Amniotic epithelial cell (primary cell): ENCODE measurements at regions not wholly inside any gene's neighbourhood (a gene's known extent, or its start where the extent isn't known, plus 50 kb on each side); places are given as distances from the start of the nearest gene placed in this dataset.
A peak's percentile ranks its signal among the peaks of the same experiment; 100 is the strongest.
"Not testable (repeated sequence)": the region's sequence is repeated elsewhere in the genome, so short reads cannot be mapped to it uniquely, and the experiment has no call there.

ENCODE experiments used
- DNase-seq: peaks from one replicate; pipeline ENCODE4 v3.0.0-alpha.2; 2010; ENCODE audit warnings: low read depth

- DNase-seq, result no peak
These were observed 490.3 kb upstream of the EPHA6 start for GRCh38 chr3:96324087-96324486.

GRCh38 chr3:96330795-96331194, 483.6 kb upstream of the EPHA6 start:
- no peak for DNase-seq

GRCh38 chr3:96331341-96331740, 483.1 kb upstream of the EPHA6 start:
- peak; percentile 38 for DNase-seq

- no peak for DNase-seq
These were observed 479.6 kb upstream of the EPHA6 start for GRCh38 chr3:96334779-96335178.

- DNase-seq, result no peak
These were observed 467.1 kb upstream of the EPHA6 start for GRCh38 chr3:96347289-96347688.

GRCh38 chr3:96351598-96351997, 462.8 kb upstream of the EPHA6 start:
- DNase-seq, result not testable (repeated sequence)

GRCh38 chr3:96354106-96354505, 460.3 kb upstream of the EPHA6 start:
- no peak for DNase-seq

- DNase-seq, result peak; percentile 3
These were observed 459.7 kb upstream of the EPHA6 start for GRCh38 chr3:96354742-96355141.

- DNase-seq, result no peak
These were observed 453.2 kb upstream of the EPHA6 start for GRCh38 chr3:96361241-96361640.

GRCh38 chr3:96370637-96371036, 443.8 kb upstream of the EPHA6 start:
- DNase-seq, result peak; percentile 35

GRCh38 chr3:96410006-96410730, 404.2 kb upstream of the EPHA6 start:
- DNase-seq, result no peak

- DNase-seq, result no peak
These were observed 397.7 kb upstream of the EPHA6 start for GRCh38 chr3:96416549-96417255.

- DNase-seq, result no peak
These were observed 386.3 kb upstream of the EPHA6 start for GRCh38 chr3:96428097-96428496.

- DNase-seq, result peak; percentile 17
These were observed 384.3 kb upstream of the EPHA6 start for GRCh38 chr3:96430079-96430478.

- peak; percentile 91 for DNase-seq
These were observed 379.7 kb upstream of the EPHA6 start for GRCh38 chr3:96434651-96435050.

GRCh38 chr3:96449346-96449745, 365.0 kb upstream of the EPHA6 start:
- no peak for DNase-seq

GRCh38 chr3:96449803-96450202, 364.6 kb upstream of the EPHA6 start:
- DNase-seq, result no peak

GRCh38 chr3:96450699-96451098, 363.7 kb upstream of the EPHA6 start:
- DNase-seq, result no peak

GRCh38 chr3:96465521-96465920, 348.9 kb upstream of the EPHA6 start:
- DNase-seq, result no peak

GRCh38 chr3:96466441-96466840, 348.0 kb upstream of the EPHA6 start:
- DNase-seq, result no peak

GRCh38 chr3:96467639-96468038, 346.8 kb upstream of the EPHA6 start:
- no peak for DNase-seq

- DNase-seq, result peak; percentile 81
These were observed 335.9 kb upstream of the EPHA6 start for GRCh38 chr3:96478496-96478895.

GRCh38 chr3:96480881-96481280, 333.5 kb upstream of the EPHA6 start:
- DNase-seq, result no peak

GRCh38 chr3:96483191-96483590, 331.2 kb upstream of the EPHA6 start:
- DNase-seq, result peak; percentile 76
